ENCODE measurements at regions not wholly inside any gene's neighbourhood (a gene's known extent, or its start where the extent isn't known, plus 50 kb on each side); places are given as distances from the start of the nearest gene placed in this dataset.

- CTCF ChIA-PET: no interaction called here
- no peak for DNase-seq (ENCODE audit: low read depth, low spot score)
- POLR2A ChIA-PET: no interaction called here
These were observed 72.0 kb downstream of the DIO3 start for GRCh38 chr14:101633276-101633675.

GRCh38 chr14:101634202-101634849 lies 73.0 kb downstream of the DIO3 start:
- no peak for DNase-seq (ENCODE audit: low read depth, low spot score)
- no peak for TF ChIP-seq CTCF (IDR thresholded peaks at IDR 0.05; ENCODE audit: insufficient read depth, low read length, missing control alignments)
- ChIA-PET CTCF (no interaction called here), POLR2A (no interaction called here)
- H3K4me3 ChIP-seq (ENCODE audit: low read depth, low read length): no peak overlapping the region

More at GRCh38 chr14:101633276-101633675, 72.0 kb downstream of the DIO3 start:
- no peak for TF ChIP-seq CTCF (IDR thresholded peaks at IDR 0.05; ENCODE audit: insufficient read depth, low read length, missing control alignments)
- no peak overlapping the region for H3K4me3 ChIP-seq (ENCODE audit: low read depth, low read length)

- CTCF ChIA-PET: no interaction called here
- POLR2A ChIA-PET: no interaction called here
- DNase-seq (ENCODE audit: low read depth, low spot score): no peak
- no peak overlapping the region for H3K4me3 ChIP-seq (ENCODE audit: low read depth, low read length)
- TF ChIP-seq CTCF (IDR thresholded peaks at IDR 0.05; ENCODE audit: insufficient read depth, low read length, missing control alignments): no peak
These were observed 73.8 kb downstream of the DIO3 start for GRCh38 chr14:101634850-101635748.

GRCh38 chr14:101635749-101636560 lies 74.7 kb downstream of the DIO3 start:
- POLR2A ChIA-PET: no interaction called here
- CTCF ChIA-PET: interaction anchor here (1.0 to 1.2 kb wide), 3 partner anchors 7 to 1251 kb away, joined by 3 to 5 read pairs (median 3); no protein-coding TSS in a partner anchor
- no peak for TF ChIP-seq CTCF (IDR thresholded peaks at IDR 0.05; ENCODE audit: insufficient read depth, low read length, missing control alignments)
- DNase-seq (ENCODE audit: low read depth, low spot score): no peak
- no peak overlapping the region for H3K4me3 ChIP-seq (ENCODE audit: low read depth, low read length)

- CTCF ChIA-PET: interaction anchor here (1.4 to 2.6 kb wide), 2 partner anchors 10 to 1255 kb away, joined by 4 to 11 read pairs; no protein-coding TSS in a partner anchor
- TF ChIP-seq CTCF (IDR thresholded peaks at IDR 0.05; ENCODE audit: insufficient read depth, low read length, missing control alignments): no peak
- DNase-seq (ENCODE audit: low read depth, low spot score): no peak
- no peak overlapping the region for H3K4me3 ChIP-seq (ENCODE audit: low read depth, low read length)
- POLR2A ChIA-PET: no interaction called here
These were observed 78.0 kb downstream of the DIO3 start for GRCh38 chr14:101639241-101639833.
